ENCODE measurements at regions not wholly inside any gene's neighbourhood (a gene's known extent, or its start where the extent isn't known, plus 50 kb on each side); places are given as distances from the start of the nearest gene placed in this dataset.

GRCh38 chr1:34360574-34360973 lies 183.9 kb downstream of the C1orf94 start:
- TF ChIP-seq POLR2A (IDR thresholded peaks at IDR 0.05) (no peak), CTCF (IDR thresholded peaks at IDR 0.05) (no peak), EP300 (IDR thresholded peaks at IDR 0.05) (no peak)
- no peaks in the 10 kb centered on the region for H3K27me3 ChIP-seq

DNA sequence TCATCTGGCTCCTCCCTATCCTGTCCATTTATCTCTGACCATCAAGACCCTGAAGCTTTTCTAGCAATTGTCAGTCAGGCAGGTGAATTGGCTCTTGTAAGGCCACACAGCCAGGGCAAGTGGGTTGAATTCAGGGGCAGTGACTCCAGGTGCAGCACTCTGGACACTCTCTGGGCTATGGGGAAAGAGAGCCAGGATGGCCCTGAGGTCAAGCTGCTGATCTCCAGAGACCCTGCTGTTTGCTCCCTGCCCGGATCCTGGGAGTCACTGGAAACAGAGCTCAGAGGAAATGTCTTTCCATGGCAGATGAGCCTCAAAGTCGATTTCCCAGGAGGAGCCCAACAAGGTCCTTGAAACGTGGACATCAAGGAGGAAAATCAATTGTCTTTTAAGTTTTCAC lies 184.4 kb downstream of the C1orf94 start:
- Histone ChIP-seq H3K27me3 (no peaks in the 10 kb centered on the region), H3K4me3 (no peak overlapping the region), H3K4me1 (no peaks in the 10 kb centered on the region), H3K36me3 (no peaks in the 10 kb centered on the region), H3K9me3 (no peaks in the 10 kb centered on the region), H3K27ac (no peak overlapping the region)
- 32 to 46% methylated on average over 3 of the region's 3 CpGs for WGBS, 2 donors
- TF ChIP-seq POLR2A (IDR thresholded peaks at IDR 0.05), result no peak
- no peak for TF ChIP-seq EP300 (IDR thresholded peaks at IDR 0.05)
- TF ChIP-seq CTCF (IDR thresholded peaks at IDR 0.05), result no peak
- DNase-seq (ENCODE audit: low spot score in 2 of 2), result no peak

More at GRCh38 chr1:34360574-34360973, 183.9 kb downstream of the C1orf94 start:
- no peaks in the 10 kb centered on the region for H3K4me1 ChIP-seq
- no peak overlapping the region for H3K4me3 ChIP-seq
- H3K36me3 ChIP-seq, result no peaks in the 10 kb centered on the region
- no peak for DNase-seq (ENCODE audit: low spot score in 2 of 2)
- 83 to 93% methylated on average over 3 of the region's 3 CpGs for WGBS, 2 donors
- no peaks in the 10 kb centered on the region for H3K9me3 ChIP-seq
- H3K27ac ChIP-seq, result no peak overlapping the region

DNA sequence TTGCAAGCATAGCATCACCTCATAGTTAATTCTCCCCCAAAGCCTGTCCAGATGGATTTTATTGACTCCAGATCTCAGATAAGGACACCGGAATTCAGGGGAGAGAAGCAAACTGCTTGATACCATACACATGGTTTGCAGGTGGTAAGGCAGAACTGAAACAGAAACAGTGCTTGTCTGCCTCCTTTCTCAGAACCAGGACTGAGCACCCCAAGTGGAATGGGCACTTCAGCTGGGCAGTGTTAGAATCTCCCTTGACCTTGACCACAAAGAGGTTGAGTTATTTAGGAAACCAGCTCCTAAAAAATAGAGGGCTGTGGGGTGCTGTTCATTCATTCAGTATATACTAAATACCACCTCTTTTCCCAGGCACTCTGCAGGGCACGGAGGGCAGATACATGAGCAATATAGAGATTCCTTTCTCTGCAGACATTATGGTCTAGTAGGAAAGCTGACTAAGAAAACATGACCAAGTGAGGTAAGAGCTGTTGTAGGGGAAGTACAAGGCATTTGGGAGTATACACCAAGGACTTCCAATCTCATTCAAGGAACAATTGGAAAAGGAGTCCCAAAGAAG lies 185.2 kb downstream of the C1orf94 start:
- TF ChIP-seq CTCF (IDR thresholded peaks at IDR 0.05) (no peak), EP300 (IDR thresholded peaks at IDR 0.05) (no peak), POLR2A (IDR thresholded peaks at IDR 0.05) (no peak)
- Histone ChIP-seq H3K4me1 (no peaks in the 10 kb centered on the region), H3K4me3 (no peak overlapping the region), H3K9me3 (no peaks in the 10 kb centered on the region), H3K27ac (no peak overlapping the region), H3K27me3 (no peaks in the 10 kb centered on the region), H3K36me3 (no peaks in the 10 kb centered on the region)
- DNase-seq (ENCODE audit: low spot score in 2 of 2), result no peak
- WGBS, 2 donors, result 45 to 60% methylated on average over 2 of the region's 2 CpGs

GRCh38 chr1:34362949-34363348 lies 186.2 kb downstream of the C1orf94 start:
- Histone ChIP-seq H3K36me3 (no peaks in the 10 kb centered on the region), H3K27ac (no peak overlapping the region), H3K4me3 (no peak overlapping the region), H3K4me1 (no peaks in the 10 kb centered on the region), H3K27me3 (no peaks in the 10 kb centered on the region), H3K9me3 (no peaks in the 10 kb centered on the region)
- DNase-seq (ENCODE audit: low spot score in 2 of 2), result no peak
- TF ChIP-seq POLR2A (IDR thresholded peaks at IDR 0.05), result no peak
- no peak for TF ChIP-seq CTCF (IDR thresholded peaks at IDR 0.05)
- WGBS, 2 donors, result 70 to 87% methylated on average over 4 of the region's 4 CpGs

- Histone ChIP-seq H3K36me3 (no peaks in the 10 kb centered on the region), H3K4me3 (no peak overlapping the region), H3K4me1 (no peaks in the 10 kb centered on the region), H3K27me3 (no peaks in the 10 kb centered on the region), H3K9me3 (no peaks in the 10 kb centered on the region), H3K27ac (no peak overlapping the region)
- TF ChIP-seq EP300 (IDR thresholded peaks at IDR 0.05) (no peak), CTCF (IDR thresholded peaks at IDR 0.05) (no peak)
- no peak for DNase-seq (ENCODE audit: low spot score in 2 of 2)
Measured at GRCh38 chr1:34363447-34363846, 186.7 kb downstream of the C1orf94 start.
